K562 (cell line): ENCODE measurements at regions not wholly inside any gene's neighbourhood (a gene's known extent, or its start where the extent isn't known, plus 50 kb on each side); places are given as distances from the start of the nearest gene placed in this dataset.

Experiments
- BRD4 ChIP-seq: fragments of 200-600 bp; sonication (generic); IDR thresholded peaks from 2 replicates; pipeline ENCODE4 v1.6.1; 2017; ENCODE audit warnings: inconsistent platforms
- CBFA2T3 ChIP-seq: fragments of 450-650 bp; IDR thresholded peaks from 2 replicates; pipeline ENCODE4 v1.6.1; 2017
- ESRRA ChIP-seq: fragments of 450-650 bp; IDR thresholded peaks from 2 replicates; pipeline ENCODE4 v1.6.1; 2014; ENCODE audit warnings: low read depth, mild to moderate bottlenecking, moderate library complexity, borderline replicate concordance
- FOXK2 ChIP-seq, 2 experiments: fragments of 450-650 bp; IDR thresholded peaks in 1 of 2; conservative IDR thresholded peaks in 1 of 2; 2 replicates each; pipeline ENCODE4 v1.6.1; 2016; ENCODE audit warnings: low read depth in 2 of 2, mild to moderate bottlenecking in 1 of 2
- MAFF ChIP-seq: IDR thresholded peaks from 2 replicates; pipeline ENCODE4 v1.6.1; 2012; ENCODE audit warnings: low read length, improper control_type of control experiment
- NFE2 ChIP-seq: IDR thresholded peaks from 2 replicates; pipeline ENCODE4 v1.6.1; 2014; ENCODE audit warnings: antibody characterized with exemption, low read depth
- PTTG1 ChIP-seq: fragments of 450-650 bp; IDR thresholded peaks from 2 replicates; pipeline ENCODE4 v1.6.1; 2016; ENCODE audit warnings: low read depth, mild to moderate bottlenecking, missing genetic modification characterization, missing compliant biosample characterization
- TAF7 ChIP-seq: fragments of 450-650 bp; IDR thresholded peaks from 2 replicates; pipeline ENCODE4 v1.6.1; 2016; ENCODE audit warnings: missing genetic modification characterization, missing compliant biosample characterization
- ZNF79 ChIP-seq: fragments of 250-450 bp; sonication (Bioruptor Pico); IDR thresholded peaks from 2 replicates; pipeline ENCODE4 v1.4.0; 2020; ENCODE audit warnings: low read depth, mild to moderate bottlenecking, moderate library complexity
- TF ChIP-seq, protein P1 (sequence below): fragments of 200-800 bp; sonication (Bioruptor generic); IDR thresholded peaks from 2 replicates; pipeline ENCODE4 v1.6.1; 2017; ENCODE audit warnings: missing genetic modification characterization, missing compliant biosample characterization
- TF ChIP-seq, protein P2 (sequence below), 2 experiments: IDR thresholded peaks; 2 replicates each; pipeline ENCODE4 v1.6.1; 2011; ENCODE audit warnings: borderline replicate concordance in 1 of 2, control low read depth in 1 of 2, low read depth in 1 of 2, low read length in 1 of 2, mild to moderate bottlenecking in 1 of 2, mixed read lengths in 1 of 2, moderate library complexity in 1 of 2; ENCODE audit not compliant: insufficient read depth in 1 of 2, insufficient read length in 1 of 2, poor library complexity in 1 of 2, severe bottlenecking in 1 of 2; ENCODE audit errors: extremely low read depth in 1 of 2
- TF ChIP-seq, protein P3 (sequence below), 2 experiments: IDR thresholded peaks in 1 of 2; conservative IDR thresholded peaks in 1 of 2; 2 replicates each; pipeline ENCODE4 v1.6.1; 2016; ENCODE audit warnings: low read depth in 2 of 2, mild to moderate bottlenecking in 1 of 2, missing compliant biosample characterization in 1 of 2, missing genetic modification characterization in 1 of 2, moderate library complexity in 1 of 2
- TF ChIP-seq, protein P4 (sequence below): fragments of 200-800 bp; sonication (Bioruptor generic); IDR thresholded peaks from 2 replicates; pipeline ENCODE4 v1.6.1; 2016; ENCODE audit warnings: missing genetic modification characterization, missing compliant biosample characterization

DNA sequence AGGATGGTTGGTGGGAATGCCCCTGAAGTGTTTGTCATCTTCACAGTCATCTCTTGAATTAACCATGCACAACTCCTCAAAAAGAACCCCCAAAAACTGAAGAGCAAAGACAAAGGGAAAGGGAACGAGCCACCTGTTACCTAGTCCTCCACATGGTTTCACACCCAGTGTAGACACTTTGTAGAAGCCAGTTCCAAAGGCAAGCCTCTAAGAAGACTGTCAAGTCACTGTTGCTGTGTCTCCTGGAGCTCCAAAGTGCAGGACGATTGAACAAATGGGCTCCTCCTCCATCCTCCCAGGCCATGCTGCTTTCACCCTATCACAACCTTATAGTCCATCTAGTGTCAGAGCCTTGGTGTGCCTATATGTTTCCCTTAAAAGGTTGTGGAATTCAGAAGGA lies 277.6 kb upstream of the PRDM1 start (continued):
- TF ChIP-seq MAFF (peak; percentile 13; the same call in 1 of the 2 replicates), TAF7 (tag) (no peak), CBFA2T3 (0 out of 2 replicates have a peak, but pooled peaks have one; percentile 5), ESRRA (no peak), PTTG1 (tag) (no peak), BRD4 (no peak), ZNF79 (no peak), NFE2 (peak; percentile 65), FOXK2 (conservative IDR thresholded peaks at IDR 0.05 in 1 of 2, IDR thresholded peaks at IDR 0.05 in 1 of 2; ENCODE audit: low read depth in 2 of 2) (no peak)
- TF ChIP-seq, protein P1, sequence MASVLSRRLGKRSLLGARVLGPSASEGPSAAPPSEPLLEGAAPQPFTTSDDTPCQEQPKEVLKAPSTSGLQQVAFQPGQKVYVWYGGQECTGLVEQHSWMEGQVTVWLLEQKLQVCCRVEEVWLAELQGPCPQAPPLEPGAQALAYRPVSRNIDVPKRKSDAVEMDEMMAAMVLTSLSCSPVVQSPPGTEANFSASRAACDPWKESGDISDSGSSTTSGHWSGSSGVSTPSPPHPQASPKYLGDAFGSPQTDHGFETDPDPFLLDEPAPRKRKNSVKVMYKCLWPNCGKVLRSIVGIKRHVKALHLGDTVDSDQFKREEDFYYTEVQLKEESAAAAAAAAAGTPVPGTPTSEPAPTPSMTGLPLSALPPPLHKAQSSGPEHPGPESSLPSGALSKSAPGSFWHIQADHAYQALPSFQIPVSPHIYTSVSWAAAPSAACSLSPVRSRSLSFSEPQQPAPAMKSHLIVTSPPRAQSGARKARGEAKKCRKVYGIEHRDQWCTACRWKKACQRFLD (CRISPR knock-in tag) = 0 out of 2 replicates have a peak, but pooled peaks have one; percentile 8
- TF ChIP-seq, protein P2, sequence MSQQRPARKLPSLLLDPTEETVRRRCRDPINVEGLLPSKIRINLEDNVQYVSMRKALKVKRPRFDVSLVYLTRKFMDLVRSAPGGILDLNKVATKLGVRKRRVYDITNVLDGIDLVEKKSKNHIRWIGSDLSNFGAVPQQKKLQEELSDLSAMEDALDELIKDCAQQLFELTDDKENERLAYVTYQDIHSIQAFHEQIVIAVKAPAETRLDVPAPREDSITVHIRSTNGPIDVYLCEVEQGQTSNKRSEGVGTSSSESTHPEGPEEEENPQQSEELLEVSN (IDR thresholded peaks at IDR 0.05; ENCODE audit: borderline replicate concordance in 1 of 2, extremely low read depth in 1 of 2, insufficient read depth in 1 of 2, insufficient read length in 1 of 2, low read depth in 1 of 2, low read length in 1 of 2, poor library complexity in 1 of 2, severe bottlenecking in 1 of 2) = peak in 1 of 2 experiments; percentile 32
- TF ChIP-seq, protein P3, sequence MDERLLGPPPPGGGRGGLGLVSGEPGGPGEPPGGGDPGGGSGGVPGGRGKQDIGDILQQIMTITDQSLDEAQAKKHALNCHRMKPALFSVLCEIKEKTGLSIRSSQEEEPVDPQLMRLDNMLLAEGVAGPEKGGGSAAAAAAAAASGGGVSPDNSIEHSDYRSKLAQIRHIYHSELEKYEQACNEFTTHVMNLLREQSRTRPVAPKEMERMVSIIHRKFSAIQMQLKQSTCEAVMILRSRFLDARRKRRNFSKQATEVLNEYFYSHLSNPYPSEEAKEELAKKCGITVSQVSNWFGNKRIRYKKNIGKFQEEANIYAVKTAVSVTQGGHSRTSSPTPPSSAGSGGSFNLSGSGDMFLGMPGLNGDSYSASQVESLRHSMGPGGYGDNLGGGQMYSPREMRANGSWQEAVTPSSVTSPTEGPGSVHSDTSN (CRISPR knock-in tag; IDR thresholded peaks at IDR 0.05; ENCODE audit: low read depth) = no peak
- TF ChIP-seq, protein P3 (tag; conservative IDR thresholded peaks at IDR 0.05; ENCODE audit: low read depth) = no peak
- TF ChIP-seq, protein P4, sequence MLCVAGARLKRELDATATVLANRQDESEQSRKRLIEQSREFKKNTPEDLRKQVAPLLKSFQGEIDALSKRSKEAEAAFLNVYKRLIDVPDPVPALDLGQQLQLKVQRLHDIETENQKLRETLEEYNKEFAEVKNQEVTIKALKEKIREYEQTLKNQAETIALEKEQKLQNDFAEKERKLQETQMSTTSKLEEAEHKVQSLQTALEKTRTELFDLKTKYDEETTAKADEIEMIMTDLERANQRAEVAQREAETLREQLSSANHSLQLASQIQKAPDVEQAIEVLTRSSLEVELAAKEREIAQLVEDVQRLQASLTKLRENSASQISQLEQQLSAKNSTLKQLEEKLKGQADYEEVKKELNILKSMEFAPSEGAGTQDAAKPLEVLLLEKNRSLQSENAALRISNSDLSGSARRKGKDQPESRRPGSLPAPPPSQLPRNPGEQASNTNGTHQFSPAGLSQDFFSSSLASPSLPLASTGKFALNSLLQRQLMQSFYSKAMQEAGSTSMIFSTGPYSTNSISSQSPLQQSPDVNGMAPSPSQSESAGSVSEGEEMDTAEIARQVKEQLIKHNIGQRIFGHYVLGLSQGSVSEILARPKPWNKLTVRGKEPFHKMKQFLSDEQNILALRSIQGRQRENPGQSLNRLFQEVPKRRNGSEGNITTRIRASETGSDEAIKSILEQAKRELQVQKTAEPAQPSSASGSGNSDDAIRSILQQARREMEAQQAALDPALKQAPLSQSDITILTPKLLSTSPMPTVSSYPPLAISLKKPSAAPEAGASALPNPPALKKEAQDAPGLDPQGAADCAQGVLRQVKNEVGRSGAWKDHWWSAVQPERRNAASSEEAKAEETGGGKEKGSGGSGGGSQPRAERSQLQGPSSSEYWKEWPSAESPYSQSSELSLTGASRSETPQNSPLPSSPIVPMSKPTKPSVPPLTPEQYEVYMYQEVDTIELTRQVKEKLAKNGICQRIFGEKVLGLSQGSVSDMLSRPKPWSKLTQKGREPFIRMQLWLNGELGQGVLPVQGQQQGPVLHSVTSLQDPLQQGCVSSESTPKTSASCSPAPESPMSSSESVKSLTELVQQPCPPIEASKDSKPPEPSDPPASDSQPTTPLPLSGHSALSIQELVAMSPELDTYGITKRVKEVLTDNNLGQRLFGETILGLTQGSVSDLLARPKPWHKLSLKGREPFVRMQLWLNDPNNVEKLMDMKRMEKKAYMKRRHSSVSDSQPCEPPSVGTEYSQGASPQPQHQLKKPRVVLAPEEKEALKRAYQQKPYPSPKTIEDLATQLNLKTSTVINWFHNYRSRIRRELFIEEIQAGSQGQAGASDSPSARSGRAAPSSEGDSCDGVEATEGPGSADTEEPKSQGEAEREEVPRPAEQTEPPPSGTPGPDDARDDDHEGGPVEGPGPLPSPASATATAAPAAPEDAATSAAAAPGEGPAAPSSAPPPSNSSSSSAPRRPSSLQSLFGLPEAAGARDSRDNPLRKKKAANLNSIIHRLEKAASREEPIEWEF = 0 out of 2 replicates have a peak, but pooled peaks have one; percentile 61
